HG02571 (cell line): ENCODE measurements at regions not wholly inside any gene's neighbourhood (a gene's known extent, or its start where the extent isn't known, plus 50 kb on each side); places are given as distances from the start of the nearest gene placed in this dataset.

ENCODE experiments used
- ATAC-seq: cut with Tn5 transposase; IDR thresholded peaks from one replicate; pipeline ENCODE4 v1.9.1; 2021; ENCODE audit warnings: mild to moderate bottlenecking, moderate library complexity; ENCODE audit not compliant: unreplicated experiment

- ATAC-seq: no peak
Observed at GRCh38 chr5:18977880-18978279, 1010.1 kb downstream of the CDH18 start.

GRCh38 chr5:18984559-18985080 is 1003.4 kb downstream of the CDH18 start:
- no peak for ATAC-seq

GRCh38 chr5:18985171-18985758 is 1002.7 kb downstream of the CDH18 start:
- ATAC-seq: no peak

- ATAC-seq: no peak
Observed at GRCh38 chr5:18987101-18987500, 1000.9 kb downstream of the CDH18 start.

- no peak for ATAC-seq
Observed at GRCh38 chr5:18990852-18991251, 997.1 kb downstream of the CDH18 start.

GRCh38 chr5:18992264-18992663 is 995.7 kb downstream of the CDH18 start:
- ATAC-seq: no peak

GRCh38 chr5:18999478-18999877 is 988.5 kb downstream of the CDH18 start:
- ATAC-seq: no peak

- no peak for ATAC-seq
Observed at GRCh38 chr5:19001054-19001453, 986.9 kb downstream of the CDH18 start.

GRCh38 chr5:19001539-19001938 is 986.5 kb downstream of the CDH18 start:
- no peak for ATAC-seq

GRCh38 chr5:19002111-19002510 is 985.9 kb downstream of the CDH18 start:
- no peak for ATAC-seq

GRCh38 chr5:19018822-19019221 is 969.2 kb downstream of the CDH18 start:
- no peak for ATAC-seq

GRCh38 chr5:19031491-19031890 is 956.5 kb downstream of the CDH18 start:
- ATAC-seq: no peak

GRCh38 chr5:19035816-19036215 is 952.2 kb downstream of the CDH18 start:
- no peak for ATAC-seq

- no peak for ATAC-seq
Observed at GRCh38 chr5:19042106-19042505, 945.9 kb downstream of the CDH18 start.

GRCh38 chr5:19044311-19044710 is 943.7 kb downstream of the CDH18 start:
- ATAC-seq: no peak

- ATAC-seq: no peak
Observed at GRCh38 chr5:19044931-19045695, 942.9 kb downstream of the CDH18 start.

GRCh38 chr5:19047277-19047676 is 940.7 kb downstream of the CDH18 start:
- ATAC-seq: no peak

- no peak for ATAC-seq
Observed at GRCh38 chr5:19048726-19049125, 939.3 kb downstream of the CDH18 start.

GRCh38 chr5:19058216-19058615 is 929.8 kb downstream of the CDH18 start:
- no peak for ATAC-seq

GRCh38 chr5:19064094-19064493 is 923.9 kb downstream of the CDH18 start:
- no peak for ATAC-seq

GRCh38 chr5:19067741-19068140 is 920.3 kb downstream of the CDH18 start:
- no peak for ATAC-seq

- no peak for ATAC-seq
Observed at GRCh38 chr5:19098434-19098833, 889.6 kb downstream of the CDH18 start.
